Suprapubic skin (tissue), 4 donors: ENCODE measurements at regions not wholly inside any gene's neighbourhood (a gene's known extent, or its start where the extent isn't known, plus 50 kb on each side); places are given as distances from the start of the nearest gene placed in this dataset.
"Not testable (repeated sequence)": the region's sequence is repeated elsewhere in the genome, so short reads cannot be mapped to it uniquely, and the experiment has no call there.

Source experiments
- DNase-seq, 2 donors: peaks; one replicate each; pipeline ENCODE4 v3.0.0-alpha.2; 2019; ENCODE audit warnings: low spot score in 2 of 2
- H3K27ac ChIP-seq: fragments of 200-600 bp; sonication (generic); one replicate; pipeline ENCODE4 v1.5.1; 2019
- H3K27me3 ChIP-seq: fragments of 200-600 bp; sonication (generic); one replicate; pipeline ENCODE4 v1.5.1; 2019
- H3K36me3 ChIP-seq: fragments of 200-600 bp; sonication (generic); one replicate; pipeline ENCODE4 v1.5.1; 2019
- H3K4me1 ChIP-seq: fragments of 200-600 bp; sonication (generic); one replicate; pipeline ENCODE4 v1.5.1; 2019
- H3K4me3 ChIP-seq: fragments of 200-600 bp; sonication (generic); one replicate; pipeline ENCODE4 v1.5.1; 2019; ENCODE audit warnings: mild to moderate bottlenecking
- H3K9me3 ChIP-seq: fragments of 200-600 bp; sonication (generic); one replicate; pipeline ENCODE4 v1.5.1; 2019
- CTCF ChIP-seq, 2 donors: fragments of 200-600 bp in 1 of 2; fragments of 450-650 bp in 1 of 2; sonication (generic) in 1 of 2; IDR thresholded peaks; one replicate each; pipeline ENCODE4 v1.5.1; 2016 to 2019; ENCODE audit warnings: antibody characterized with exemption in 2 of 2, mild to moderate bottlenecking in 1 of 2, moderate library complexity in 1 of 2
- EP300 ChIP-seq: sonication (generic); formaldehyde crosslinking; IDR thresholded peaks from one replicate; pipeline ENCODE4 v1.6.1; 2017; ENCODE audit warnings: antibody characterized with exemption
- POLR2A ChIP-seq, 2 donors: fragments of 450-650 bp; IDR thresholded peaks; one replicate each; pipeline ENCODE4 v1.6.1; 2017; ENCODE audit warnings: antibody characterized with exemption in 2 of 2, mild to moderate bottlenecking in 2 of 2, moderate library complexity in 2 of 2
- POLR2AphosphoS5 ChIP-seq, 3 donors: sonication (generic); formaldehyde crosslinking; IDR thresholded peaks; one replicate each; pipeline ENCODE4 v1.6.1; 2017; ENCODE audit warnings: antibody characterized with exemption in 3 of 3
- WGBS: methylation state at CpG from one replicate; pipeline ENCODE4 v1.1.5; 2018; 5-methylcytosine and 5-hydroxymethylcytosine counted together

- H3K4me3 ChIP-seq: not testable (repeated sequence)
- 77% methylated on average over 2 of the region's 5 CpGs for WGBS
- H3K36me3 ChIP-seq: peaks cover 39% of the 10 kb centered on the region
Observed at GRCh38 chr17:64790690-64791089, 128.6 kb upstream of the SMURF2 start.

GRCh38 chr17:64790193-64790592 is 128.1 kb upstream of the SMURF2 start:
- DNase-seq: peak; percentile 49 to 55
- H3K27me3 ChIP-seq, H3K9me3 ChIP-seq, H3K27ac ChIP-seq, H3K4me3 ChIP-seq: not testable (repeated sequence)
- peaks cover 44% of the 10 kb centered on the region for H3K36me3 ChIP-seq
- 100% methylated on average over 2 of the region's 5 CpGs for whole genome bisulfite sequencing
- peaks cover 48% of the 10 kb centered on the region for H3K4me1 ChIP-seq

More at GRCh38 chr17:64790690-64791089, 128.6 kb upstream of the SMURF2 start:
- DNase-seq: peak; percentile 44 to 45
- H3K4me1 ChIP-seq: peaks cover 48% of the 10 kb centered on the region
- not testable (repeated sequence) for H3K27ac ChIP-seq, H3K27me3 ChIP-seq, H3K9me3 ChIP-seq

- H3K36me3 ChIP-seq: peaks cover 55% of the 10 kb centered on the region
- 78% methylated on average over 8 of the region's 8 CpGs for WGBS
Observed at GRCh38 chr17:64789061-64789445, 126.9 kb upstream of the SMURF2 start.

GRCh38 chr17:64788286-64789060 is 126.4 kb upstream of the SMURF2 start:
- 72% methylated on average over 10 of the region's 10 CpGs for WGBS
- Histone ChIP-seq H3K36me3 (peaks cover 61% of the 10 kb centered on the region), H3K9me3 (no peaks in the 10 kb centered on the region), H3K27ac (no peak overlapping the region), H3K4me3 (no peak overlapping the region), H3K4me1 (peaks cover 34% of the 10 kb centered on the region), H3K27me3 (no peaks in the 10 kb centered on the region)
- peak; percentile 40 to 77 for DNase-seq
- no peak for TF ChIP-seq EP300
- TF ChIP-seq CTCF (IDR thresholded peaks at IDR 0.05): no peak
- no peak for TF ChIP-seq POLR2A (IDR thresholded peaks at IDR 0.05)
- TF ChIP-seq POLR2AphosphoS5 (IDR thresholded peaks at IDR 0.05): no peak

More at GRCh38 chr17:64789061-64789445, 126.9 kb upstream of the SMURF2 start:
- H3K27me3 ChIP-seq, H3K9me3 ChIP-seq, H3K4me3 ChIP-seq, H3K27ac ChIP-seq: not testable (repeated sequence)
- H3K4me1 ChIP-seq: peaks cover 39% of the 10 kb centered on the region
- peak; percentile 41 to 49 for DNase-seq

- peak; percentile 64 to 71 for DNase-seq
- Histone ChIP-seq H3K9me3 (no peaks in the 10 kb centered on the region), H3K27me3 (no peaks in the 10 kb centered on the region), H3K4me3 (no peak overlapping the region), H3K36me3 (peaks cover 64% of the 10 kb centered on the region), H3K4me1 (peaks cover 29% of the 10 kb centered on the region), H3K27ac (peak overlapping the region; percentile 65)
- 67% methylated on average over 5 of the region's 8 CpGs for WGBS
- TF ChIP-seq CTCF (IDR thresholded peaks at IDR 0.05) (no peak), EP300 (no peak), POLR2AphosphoS5 (IDR thresholded peaks at IDR 0.05) (no peak), POLR2A (IDR thresholded peaks at IDR 0.05) (no peak)
Observed at GRCh38 chr17:64787921-64788271, 125.8 kb upstream of the SMURF2 start.

- Histone ChIP-seq H3K4me3 (no peak overlapping the region), H3K27ac (peak overlapping the region; percentile 65), H3K36me3 (peaks cover 64% of the 10 kb centered on the region), H3K9me3 (no peaks in the 10 kb centered on the region), H3K27me3 (no peaks in the 10 kb centered on the region), H3K4me1 (peaks cover 29% of the 10 kb centered on the region)
- DNase-seq: peak; percentile 48 to 64
- 74% methylated on average over 11 of the region's 11 CpGs for WGBS
- TF ChIP-seq EP300 (no peak), CTCF (IDR thresholded peaks at IDR 0.05) (no peak), POLR2AphosphoS5 (IDR thresholded peaks at IDR 0.05) (no peak), POLR2A (IDR thresholded peaks at IDR 0.05) (no peak)
Observed at GRCh38 chr17:64787255-64787920, 125.3 kb upstream of the SMURF2 start.
